Smooth muscle cell (in vitro differentiated cells): ENCODE measurements at regions not wholly inside any gene's neighbourhood (a gene's known extent, or its start where the extent isn't known, plus 50 kb on each side); places are given as distances from the start of the nearest gene placed in this dataset.

Source experiments
- DNase-seq: peaks from one replicate; lab custom pipeline; 2025; ENCODE audit not compliant: unreplicated experiment; lab: John Stamatoyannopoulos, UW
- H2AFZ ChIP-seq: fragments of 200-600 bp; sonication (generic); 2 replicates; pipeline ENCODE4 v1.6.0; 2016; ENCODE audit warnings: antibody characterized with exemption, low read depth, mild to moderate bottlenecking
- H3F3A ChIP-seq: fragments of 200-600 bp; sonication (generic); 2 replicates; pipeline ENCODE4 v1.6.0; 2017; ENCODE audit warnings: antibody characterized with exemption, low read depth
- H3K27ac ChIP-seq: fragments of 200-600 bp; sonication (generic); 2 replicates; pipeline ENCODE4 v1.5.1; 2016; ENCODE audit warnings: low read depth, mild to moderate bottlenecking
- H3K27me3 ChIP-seq: fragments of 200-600 bp; sonication (generic); 2 replicates; pipeline ENCODE4 v1.6.1; 2016; ENCODE audit warnings: low read depth, mild to moderate bottlenecking
- H3K36me3 ChIP-seq: fragments of 200-600 bp; sonication (generic); 2 replicates; pipeline ENCODE4 v1.5.1; 2016; ENCODE audit warnings: low read depth
- H3K4me1 ChIP-seq: fragments of 200-600 bp; sonication (generic); 2 replicates; pipeline ENCODE4 v1.5.1; 2016; ENCODE audit warnings: low read depth
- H3K4me2 ChIP-seq: fragments of 200-600 bp; sonication (generic); 2 replicates; pipeline ENCODE4 v1.6.0; 2016; ENCODE audit warnings: mild to moderate bottlenecking
- H3K4me3 ChIP-seq: fragments of 200-600 bp; sonication (generic); 2 replicates; pipeline ENCODE4 v1.5.1; 2016; ENCODE audit warnings: mild to moderate bottlenecking
- H3K79me2 ChIP-seq: fragments of 200-600 bp; sonication (generic); 2 replicates; pipeline ENCODE4 v1.6.0; 2016; ENCODE audit warnings: low read depth, mild to moderate bottlenecking
- H3K9ac ChIP-seq: fragments of 200-600 bp; sonication (generic); 2 replicates; pipeline ENCODE4 v1.6.0; 2016; ENCODE audit warnings: low read depth
- H3K9me3 ChIP-seq: fragments of 200-600 bp; sonication (generic); replicated peaks from 2 replicates; pipeline ENCODE4 v1.5.1; 2016; ENCODE audit warnings: low read depth
- H4K20me1 ChIP-seq: fragments of 200-600 bp; sonication (generic); 2 replicates; pipeline ENCODE4 v1.6.0; 2016; ENCODE audit warnings: low read depth
- WGBS: methylation state at CpG from one replicate; pipeline ENCODE4 v1.1.7; 2016; ENCODE audit warnings: low lambda C conversion rate; 5-methylcytosine and 5-hydroxymethylcytosine counted together
- TF ChIP-seq, protein P1 (sequence below): fragments of 200-600 bp; sonication (generic); IDR thresholded peaks from 2 replicates; pipeline ENCODE4 v1.5.1; 2017; ENCODE audit warnings: borderline replicate concordance, mild to moderate bottlenecking, antibody characterized with exemption; ENCODE audit not compliant: insufficient read depth, poor library complexity, severe bottlenecking

DNA sequence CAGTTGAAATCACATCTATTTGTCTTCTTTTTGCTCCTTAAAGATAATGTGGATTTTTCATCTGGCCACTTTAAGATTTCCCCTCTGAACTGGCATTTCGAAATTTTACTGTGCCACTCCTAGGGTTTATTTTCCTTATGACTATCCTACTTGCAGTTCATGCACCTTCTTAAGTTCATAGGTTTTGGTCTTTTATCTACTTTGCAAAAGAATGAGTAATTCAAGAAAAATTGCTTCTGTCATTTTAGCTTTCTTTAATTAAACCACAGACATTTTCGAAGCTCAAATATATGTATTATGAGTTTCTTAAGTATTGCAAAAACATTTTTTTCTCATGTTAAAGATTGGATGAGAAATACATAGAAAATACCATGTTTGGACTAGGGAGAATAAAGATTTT, 1244.8 kb upstream of the TMPRSS15 start:
- no peak for DNase-seq
- Histone ChIP-seq H3K4me3 (no peak overlapping the region), H3K27me3 (no peaks in the 10 kb centered on the region), H3K9ac (no peak overlapping the region), H2AFZ (no peak overlapping the region), H3K4me2 (no peak overlapping the region), H3K36me3 (no peaks in the 10 kb centered on the region), H3F3A (no peaks in the 10 kb centered on the region), H3K79me2 (no peaks in the 10 kb centered on the region), H3K4me1 (no peaks in the 10 kb centered on the region), H4K20me1 (no peaks in the 10 kb centered on the region), H3K27ac (no peak overlapping the region), H3K9me3 (no peaks in the 10 kb centered on the region)
- TF ChIP-seq, protein P1, sequence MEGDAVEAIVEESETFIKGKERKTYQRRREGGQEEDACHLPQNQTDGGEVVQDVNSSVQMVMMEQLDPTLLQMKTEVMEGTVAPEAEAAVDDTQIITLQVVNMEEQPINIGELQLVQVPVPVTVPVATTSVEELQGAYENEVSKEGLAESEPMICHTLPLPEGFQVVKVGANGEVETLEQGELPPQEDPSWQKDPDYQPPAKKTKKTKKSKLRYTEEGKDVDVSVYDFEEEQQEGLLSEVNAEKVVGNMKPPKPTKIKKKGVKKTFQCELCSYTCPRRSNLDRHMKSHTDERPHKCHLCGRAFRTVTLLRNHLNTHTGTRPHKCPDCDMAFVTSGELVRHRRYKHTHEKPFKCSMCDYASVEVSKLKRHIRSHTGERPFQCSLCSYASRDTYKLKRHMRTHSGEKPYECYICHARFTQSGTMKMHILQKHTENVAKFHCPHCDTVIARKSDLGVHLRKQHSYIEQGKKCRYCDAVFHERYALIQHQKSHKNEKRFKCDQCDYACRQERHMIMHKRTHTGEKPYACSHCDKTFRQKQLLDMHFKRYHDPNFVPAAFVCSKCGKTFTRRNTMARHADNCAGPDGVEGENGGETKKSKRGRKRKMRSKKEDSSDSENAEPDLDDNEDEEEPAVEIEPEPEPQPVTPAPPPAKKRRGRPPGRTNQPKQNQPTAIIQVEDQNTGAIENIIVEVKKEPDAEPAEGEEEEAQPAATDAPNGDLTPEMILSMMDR: no peak
- WGBS: 71% methylated on average over 2 of the region's 2 CpGs

DNA sequence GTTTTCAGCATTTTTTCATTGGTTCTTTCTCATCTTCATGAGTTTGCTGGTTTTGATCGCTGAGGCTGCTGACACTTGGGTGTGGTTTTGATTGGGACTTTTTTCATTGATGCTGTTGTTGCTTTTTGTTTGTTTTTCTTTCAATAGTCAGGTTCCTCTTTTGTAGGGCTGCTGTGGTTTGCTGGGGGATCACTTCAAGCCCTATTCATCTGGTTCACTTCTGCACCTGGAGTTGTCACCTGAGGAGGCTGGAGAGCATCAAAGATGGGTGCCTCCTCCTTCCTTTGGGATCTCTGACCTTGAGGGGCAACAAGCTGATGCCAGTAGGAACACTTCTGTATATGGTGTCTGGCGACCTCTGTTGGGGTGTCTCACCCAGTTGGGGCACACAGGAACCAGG, 1279.9 kb upstream of the TMPRSS15 start:
- H3K27ac ChIP-seq: no peak overlapping the region
- no peaks in the 10 kb centered on the region for H3K27me3 ChIP-seq
- no peaks in the 10 kb centered on the region for H3K36me3 ChIP-seq
- no peaks in the 10 kb centered on the region for H3K9me3 ChIP-seq
- H3K4me3 ChIP-seq: no peak overlapping the region
- no peaks in the 10 kb centered on the region for H3F3A ChIP-seq
- no peaks in the 10 kb centered on the region for H3K79me2 ChIP-seq
- no peaks in the 10 kb centered on the region for H3K4me1 ChIP-seq
- no peak overlapping the region for H3K9ac ChIP-seq
- H3K4me2 ChIP-seq: no peak overlapping the region
- H4K20me1 ChIP-seq: no peaks in the 10 kb centered on the region
- no peak for DNase-seq
- TF ChIP-seq, protein P1: no peak
- H2AFZ ChIP-seq: no peak overlapping the region
- WGBS: 69% methylated on average over 2 of the region's 2 CpGs

DNA sequence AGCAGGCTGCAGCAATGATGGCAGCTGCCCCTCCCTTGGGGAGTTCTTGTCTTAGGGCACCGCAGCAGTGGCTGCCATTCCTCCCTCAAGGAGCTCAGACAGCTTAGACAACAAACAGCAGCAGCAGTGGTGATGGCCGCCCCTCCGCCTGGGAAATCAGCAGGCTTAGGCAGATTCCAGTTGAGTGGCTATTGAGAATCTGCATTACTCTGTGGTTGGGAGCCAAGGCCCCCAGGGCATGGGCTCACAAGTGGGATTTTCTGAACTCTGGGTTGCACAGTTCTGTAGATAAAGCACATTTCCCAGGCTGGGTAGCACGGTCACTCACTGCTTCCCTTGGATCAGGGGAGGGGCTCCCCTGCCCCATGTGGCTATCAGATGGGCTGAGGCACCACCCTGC, 1280.7 kb upstream of the TMPRSS15 start:
- Histone ChIP-seq H3K9ac (no peak overlapping the region), H3K79me2 (no peaks in the 10 kb centered on the region), H3K27ac (no peak overlapping the region), H3K4me1 (no peaks in the 10 kb centered on the region), H3F3A (no peaks in the 10 kb centered on the region), H3K4me3 (no peak overlapping the region), H3K36me3 (no peaks in the 10 kb centered on the region), H3K4me2 (no peak overlapping the region), H4K20me1 (no peaks in the 10 kb centered on the region), H3K9me3 (no peaks in the 10 kb centered on the region), H3K27me3 (no peaks in the 10 kb centered on the region), H2AFZ (no peak overlapping the region)
- WGBS: 58% methylated on average over 4 of the region's 4 CpGs
- TF ChIP-seq, protein P1: no peak
- DNase-seq: no peak

DNA sequence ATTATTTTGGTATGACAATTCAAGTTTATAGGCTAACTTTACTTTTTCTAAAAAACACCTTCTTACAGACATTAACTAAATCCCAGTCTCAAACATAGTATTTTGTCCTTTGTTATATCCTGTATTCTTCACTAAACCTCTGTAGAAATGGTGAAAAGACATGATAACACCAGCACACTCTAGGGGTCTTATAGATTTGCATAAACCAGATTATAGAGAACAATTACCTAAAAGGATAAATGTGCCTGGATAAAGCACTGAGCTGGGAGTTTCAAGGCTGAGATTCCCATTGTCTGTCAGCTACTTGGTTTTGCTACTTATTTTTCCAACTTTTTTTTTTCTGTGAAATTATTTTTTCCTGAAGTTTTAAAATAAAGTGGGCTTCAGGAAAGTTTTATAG, 1288.6 kb upstream of the TMPRSS15 start:
- Histone ChIP-seq H3K9me3 (no peaks in the 10 kb centered on the region), H3K4me1 (peaks cover 12% of the 10 kb centered on the region), H3K4me2 (no peak overlapping the region), H3K79me2 (no peaks in the 10 kb centered on the region), H3K27me3 (no peaks in the 10 kb centered on the region), H3K27ac (no peak overlapping the region), H3K9ac (no peak overlapping the region), H4K20me1 (no peaks in the 10 kb centered on the region), H3F3A (no peaks in the 10 kb centered on the region), H2AFZ (no peak overlapping the region), H3K36me3 (no peaks in the 10 kb centered on the region), H3K4me3 (no peak overlapping the region)
- no peak for DNase-seq
- TF ChIP-seq, protein P1: no peak
